HG03378 (cell line): ENCODE measurements at regions not wholly inside any gene's neighbourhood (a gene's known extent, or its start where the extent isn't known, plus 50 kb on each side); places are given as distances from the start of the nearest gene placed in this dataset.
"Not testable (repeated sequence)": the region's sequence is repeated elsewhere in the genome, so short reads cannot be mapped to it uniquely, and the experiment has no call there.

Source experiments
- ATAC-seq: cut with Tn5 transposase; IDR thresholded peaks from one replicate; pipeline ENCODE4 v1.9.1; 2021; ENCODE audit warnings: mild to moderate bottlenecking, moderate library complexity; ENCODE audit not compliant: unreplicated experiment

DNA sequence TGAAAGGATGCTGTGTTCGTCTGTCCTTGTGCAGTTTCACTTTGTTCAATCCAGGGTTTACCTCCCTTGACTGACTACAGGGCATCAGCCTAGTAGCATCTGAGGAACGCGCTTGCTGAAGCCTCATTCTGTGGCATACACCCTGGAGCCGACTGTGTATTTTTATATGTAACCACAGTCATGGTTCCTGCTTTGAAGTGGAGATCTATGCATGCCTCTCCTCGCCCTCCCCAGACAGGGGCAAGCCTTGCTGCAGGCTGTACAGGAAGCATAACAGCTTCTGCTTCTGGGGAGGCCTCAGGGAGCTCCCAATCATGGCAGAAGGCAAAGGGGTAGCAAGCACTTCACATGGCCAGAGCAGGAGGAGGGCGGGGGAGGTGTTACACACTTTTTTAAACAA lies 262.1 kb downstream of the BCL11B start:
- no peak for ATAC-seq

DNA sequence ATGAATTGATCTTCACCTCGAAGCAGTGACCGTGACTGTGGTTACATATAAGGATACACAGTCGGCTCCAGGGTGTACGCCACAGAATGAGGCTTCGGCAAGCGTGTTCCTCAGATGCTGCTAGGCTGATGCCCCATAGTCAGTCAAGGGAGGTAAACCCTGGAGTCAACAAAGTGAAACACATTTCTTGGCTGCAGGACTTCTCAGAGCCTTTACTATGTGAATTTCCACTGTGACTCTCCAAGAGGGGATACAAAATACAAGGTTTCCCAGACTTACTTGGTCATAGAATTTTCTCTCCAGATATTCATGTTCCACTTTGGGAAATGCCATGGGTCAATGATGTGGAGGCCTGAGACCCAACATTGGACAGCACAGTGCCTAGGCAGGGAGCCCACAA lies 260.6 kb downstream of the BCL11B start:
- ATAC-seq, result no peak

DNA sequence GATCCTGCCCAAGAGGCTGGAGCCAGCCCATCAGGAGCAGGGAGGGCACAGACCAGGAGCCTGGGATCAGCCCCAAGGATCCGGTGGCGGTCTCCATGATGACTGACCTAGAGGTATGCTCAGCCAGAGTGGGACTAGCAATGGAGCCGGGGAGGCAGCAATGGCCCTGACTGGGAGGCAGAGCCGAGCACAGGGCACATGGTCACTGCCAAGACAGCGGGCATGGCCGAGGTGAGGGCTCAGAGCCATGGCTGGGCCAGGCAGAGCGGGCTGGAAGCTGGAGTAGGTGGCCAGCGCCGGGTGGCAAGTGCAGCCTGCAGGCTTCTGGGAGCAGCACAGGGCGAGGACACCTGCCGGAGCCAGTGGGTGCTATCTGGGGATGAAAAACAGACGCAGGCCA lies 259.3 kb downstream of the BCL11B start:
- ATAC-seq, result no peak

DNA sequence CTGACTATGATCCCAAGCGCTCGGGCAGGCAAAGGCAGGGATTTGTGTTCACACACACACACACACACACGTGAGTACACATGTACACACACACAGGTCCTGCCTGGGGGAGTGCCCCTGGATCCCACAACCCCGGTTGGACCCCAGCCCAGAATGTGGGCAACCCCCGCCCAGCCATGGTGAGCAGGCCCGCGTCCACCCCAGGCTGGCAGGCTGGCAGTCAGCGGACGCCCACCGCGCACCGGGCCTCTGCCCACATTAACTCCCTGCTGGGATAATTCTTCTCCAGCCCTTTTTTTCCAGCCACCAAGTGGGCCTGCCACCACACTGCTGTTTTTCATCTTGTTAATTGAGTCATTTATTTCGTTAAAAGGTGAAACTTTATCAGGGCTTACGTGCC lies 256.2 kb downstream of the BCL11B start:
- ATAC-seq, result no peak

DNA sequence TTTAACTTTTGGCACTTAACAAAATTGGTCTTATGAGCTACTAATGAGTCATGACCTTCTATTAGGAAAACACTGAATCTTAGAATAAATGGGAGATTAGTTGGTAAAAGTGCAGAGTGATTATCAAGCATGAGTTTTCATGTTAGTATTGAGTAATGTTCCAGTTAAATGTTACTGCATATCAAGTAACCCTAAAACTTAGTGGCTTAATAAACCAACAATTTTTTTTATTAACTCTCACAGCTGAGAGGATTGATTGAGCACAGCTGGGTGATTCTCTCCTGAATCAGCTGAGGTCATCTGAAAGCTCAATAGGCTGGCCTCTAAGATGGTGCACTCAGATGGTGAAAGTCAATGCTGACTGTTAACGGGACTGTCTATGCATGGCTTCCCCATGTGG lies 248.6 kb downstream of the BCL11B start:
- no peak for ATAC-seq

DNA sequence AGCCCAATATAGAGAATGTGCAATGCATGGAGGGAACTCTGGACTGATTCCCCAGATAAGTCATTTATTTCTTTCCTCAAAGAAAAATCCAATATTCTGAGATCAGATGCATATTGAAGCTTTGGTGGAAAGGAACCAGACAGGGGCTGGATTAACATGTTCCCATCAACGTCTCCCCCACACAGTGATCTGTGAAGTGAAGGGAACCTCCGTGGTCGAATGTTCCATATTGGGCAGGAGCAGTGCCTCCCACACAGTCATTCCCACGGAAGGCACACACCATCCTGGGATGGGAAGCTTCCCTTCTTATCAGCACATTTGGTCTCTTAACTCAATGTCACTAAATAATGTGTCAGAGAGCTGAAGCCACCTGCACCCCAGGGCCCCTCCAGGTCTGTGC lies 247.1 kb downstream of the BCL11B start:
- no peak for ATAC-seq

DNA sequence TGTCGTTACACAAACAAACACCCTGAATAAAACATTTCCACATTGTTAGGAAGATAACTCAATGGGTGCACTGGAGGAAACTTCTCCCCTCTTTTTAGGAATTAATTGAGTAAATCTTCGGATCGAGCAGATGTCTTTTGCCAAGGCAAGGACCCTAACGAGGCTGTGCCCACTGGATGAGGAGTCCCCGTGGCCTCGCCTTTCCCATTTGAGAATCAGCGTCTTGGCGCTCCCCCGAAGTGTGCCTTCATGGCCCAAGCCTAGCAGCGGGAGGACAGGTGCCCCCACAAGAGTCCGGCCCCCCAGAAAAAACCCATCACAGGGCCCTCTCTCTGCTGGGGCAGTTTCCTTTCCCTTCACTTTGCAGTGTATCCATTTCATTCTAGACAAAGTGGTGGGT lies 246.6 kb downstream of the BCL11B start:
- no peak for ATAC-seq

DNA sequence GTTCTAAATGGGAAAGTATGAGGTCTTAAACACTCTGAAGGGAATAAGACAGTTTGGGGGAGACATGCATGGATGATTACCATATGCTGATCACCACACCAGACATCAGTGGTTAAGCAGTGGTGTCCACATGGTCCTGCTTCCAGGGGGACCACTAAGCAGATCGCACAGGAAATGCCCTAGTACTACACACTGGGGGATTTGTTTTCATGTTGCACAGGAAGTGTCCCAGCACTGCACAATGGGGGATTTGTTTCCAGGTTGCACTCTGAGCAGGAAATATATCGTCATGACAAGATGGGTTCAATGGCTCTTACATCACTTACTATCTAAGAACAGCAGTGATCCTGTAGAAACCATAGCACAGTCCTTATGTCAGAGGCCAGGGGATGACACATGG lies 245.5 kb downstream of the BCL11B start:
- ATAC-seq, result no peak

DNA sequence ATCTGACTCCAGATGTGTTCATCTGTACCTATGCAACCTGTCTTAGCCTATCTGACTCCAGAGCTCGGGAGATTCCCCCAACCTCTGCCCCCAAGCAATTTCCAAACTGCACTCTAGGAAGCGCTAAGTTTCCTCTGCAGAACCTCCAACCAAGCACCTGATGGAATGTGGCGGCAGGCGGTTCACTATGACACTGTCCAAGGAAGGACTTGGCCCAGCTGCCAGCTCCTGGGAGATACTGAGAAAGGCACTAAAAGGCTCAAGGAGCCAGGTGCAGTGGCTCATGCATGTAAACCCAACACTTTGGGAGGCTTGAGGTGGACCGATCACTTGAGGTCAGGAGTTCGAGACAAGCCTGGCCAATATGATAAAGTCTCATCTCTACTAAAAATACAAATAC lies 244.0 kb downstream of the BCL11B start:
- no peak for ATAC-seq

DNA sequence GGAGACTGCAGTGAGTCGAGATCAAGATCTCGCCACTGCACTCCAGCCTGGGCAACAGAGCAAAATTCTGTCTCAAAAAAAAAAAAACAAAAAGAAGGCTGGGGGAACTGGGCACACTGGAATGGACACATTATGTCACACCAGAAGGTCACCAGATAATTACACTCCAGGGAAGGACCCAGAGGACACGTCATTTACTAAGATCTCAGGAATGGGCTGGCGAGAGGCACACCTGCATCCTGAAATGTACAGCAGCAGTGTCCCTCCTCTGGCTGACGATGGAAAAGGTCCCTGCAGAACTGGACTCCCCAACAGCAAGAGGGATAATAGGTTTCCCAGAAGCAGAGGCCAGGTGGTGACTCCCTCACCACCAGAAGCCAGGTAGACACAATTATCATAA lies 243.5 kb downstream of the BCL11B start:
- no peak for ATAC-seq

DNA sequence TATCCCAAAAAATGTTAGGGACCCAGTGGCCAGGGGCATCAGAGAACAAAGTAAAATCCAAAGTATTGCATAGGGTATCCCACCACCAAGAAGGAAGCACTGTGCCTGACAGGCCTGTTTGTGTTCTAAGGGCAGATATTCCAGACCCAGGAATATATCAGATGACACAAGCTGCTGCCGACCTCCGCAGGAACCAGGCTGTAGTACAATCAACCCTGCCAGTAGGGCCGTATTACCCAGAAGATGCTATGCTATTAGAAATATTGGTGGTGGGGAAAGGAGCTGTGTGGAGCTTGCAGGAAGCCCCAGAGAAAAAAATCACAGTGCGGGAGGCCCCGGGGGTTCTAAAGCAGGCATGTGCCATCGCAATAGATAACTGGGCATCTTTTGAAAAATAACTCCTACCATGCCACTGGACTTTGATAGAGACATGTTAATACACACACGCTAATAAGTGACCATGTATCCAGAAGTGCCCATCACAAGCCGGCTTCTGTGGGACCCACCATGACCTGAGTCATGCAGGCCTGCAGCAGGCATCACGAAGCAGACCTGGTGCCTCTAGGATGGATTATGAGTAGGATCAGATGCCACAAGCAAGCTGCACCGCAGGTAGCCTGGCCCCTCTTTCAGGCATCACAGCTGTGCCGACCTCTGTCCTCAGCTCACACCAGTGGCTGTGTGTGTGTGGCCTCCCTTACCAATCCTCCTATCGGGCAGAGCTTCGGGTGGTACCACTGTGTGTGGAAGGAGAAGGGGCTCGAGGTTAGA lies 242.7 kb downstream of the BCL11B start:
- ATAC-seq, result no peak

DNA sequence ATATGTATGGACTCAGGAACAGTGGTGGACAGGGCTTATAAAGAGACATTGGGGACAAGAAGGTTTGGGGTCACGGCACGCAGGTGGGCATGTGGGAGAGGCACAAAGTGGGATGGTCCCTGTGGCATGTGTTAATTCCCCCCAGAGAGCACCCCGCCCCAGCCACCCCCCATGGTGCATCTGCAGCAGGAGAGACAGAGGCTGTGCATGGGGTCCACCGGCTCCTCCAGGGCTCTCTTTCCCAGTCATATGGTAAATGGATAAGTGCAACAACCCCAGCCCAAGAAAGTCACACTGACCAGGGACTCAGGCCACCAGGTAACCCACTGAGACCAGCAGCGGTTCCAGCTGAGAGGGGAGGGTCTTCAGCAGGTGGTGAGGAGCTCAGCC lies 242.1 kb downstream of the BCL11B start:
- ATAC-seq, result no peak

DNA sequence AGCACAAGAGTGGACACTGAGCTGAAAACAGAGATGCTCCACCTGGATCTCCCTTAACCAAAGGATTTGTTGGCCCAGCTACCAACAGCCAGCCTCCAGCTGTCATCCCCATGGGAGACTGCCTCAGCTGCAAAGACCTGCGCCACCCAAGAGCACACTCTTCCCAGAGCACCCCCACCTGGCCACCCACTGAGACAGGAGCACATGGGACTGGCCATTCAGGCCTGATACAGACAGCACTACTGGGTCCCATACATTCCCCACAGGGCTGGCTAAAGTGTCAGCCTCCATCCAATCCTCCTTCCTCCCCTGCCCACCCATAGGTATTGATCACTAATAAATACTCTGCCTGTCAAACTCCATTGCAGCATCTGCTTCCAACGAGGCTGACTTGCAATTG lies 241.5 kb downstream of the BCL11B start:
- ATAC-seq, result no peak

DNA sequence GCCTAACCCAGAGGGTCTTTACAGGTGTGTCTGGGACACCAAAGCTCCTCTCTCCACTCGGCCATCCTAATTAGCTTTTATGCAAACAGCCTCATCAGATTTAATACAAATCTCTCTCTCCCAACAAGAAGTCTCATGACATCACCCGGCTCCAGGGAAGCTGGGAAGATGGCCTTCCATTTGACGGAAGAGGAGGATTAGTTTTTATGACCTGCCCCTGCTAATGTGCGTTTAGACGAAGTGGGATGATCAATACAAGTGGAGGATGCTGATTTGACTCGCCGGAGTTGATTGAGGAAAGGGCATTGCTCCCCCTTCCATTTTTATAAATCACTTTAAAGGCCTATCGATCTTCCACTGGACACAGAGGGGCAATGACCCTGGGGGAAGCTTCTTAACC lies 239.2 kb downstream of the BCL11B start:
- ATAC-seq, result no peak

DNA sequence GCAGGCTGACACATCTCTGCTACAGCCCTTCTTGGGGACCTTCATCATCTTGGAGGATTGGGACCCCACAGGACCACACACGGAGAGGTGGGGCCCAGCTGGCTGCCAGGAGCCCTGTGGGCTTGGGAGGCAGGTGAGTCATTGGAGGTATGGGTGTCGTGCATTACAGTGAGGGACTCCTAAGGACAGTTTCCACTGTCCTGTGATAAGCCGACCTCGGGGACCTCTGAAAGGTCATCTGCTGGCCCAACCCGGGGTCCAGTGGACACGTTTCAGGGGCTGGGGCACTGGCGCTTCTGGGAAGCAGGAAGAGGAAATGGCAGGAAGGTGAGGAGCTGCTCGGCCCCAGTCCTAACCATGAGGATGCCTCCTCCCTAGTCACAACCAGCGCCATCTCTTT lies 238.0 kb downstream of the BCL11B start:
- ATAC-seq, result no peak

DNA sequence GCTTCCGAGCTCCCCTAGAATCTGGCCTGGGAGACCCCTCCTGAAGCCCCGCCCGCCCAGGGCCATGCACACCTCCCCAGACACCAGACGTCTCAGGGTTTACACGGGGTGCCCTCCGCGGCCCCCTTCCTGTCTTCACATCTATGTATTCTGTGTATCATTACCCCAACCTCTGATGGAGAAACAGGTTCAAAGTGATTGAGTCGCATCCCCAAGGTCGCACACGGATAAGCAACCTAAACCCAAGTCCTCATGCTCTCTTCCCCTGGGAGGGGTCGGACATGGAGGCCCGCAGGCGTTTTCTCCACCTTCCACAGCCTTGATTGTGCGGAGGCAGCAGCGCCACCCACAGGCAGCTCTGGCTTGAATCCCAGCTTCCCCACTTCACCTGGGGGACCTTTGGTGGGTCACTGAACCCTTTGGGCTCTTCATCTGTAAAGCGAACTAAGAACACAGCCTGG lies 237.3 kb downstream of the BCL11B start:
- ATAC-seq, result no peak

DNA sequence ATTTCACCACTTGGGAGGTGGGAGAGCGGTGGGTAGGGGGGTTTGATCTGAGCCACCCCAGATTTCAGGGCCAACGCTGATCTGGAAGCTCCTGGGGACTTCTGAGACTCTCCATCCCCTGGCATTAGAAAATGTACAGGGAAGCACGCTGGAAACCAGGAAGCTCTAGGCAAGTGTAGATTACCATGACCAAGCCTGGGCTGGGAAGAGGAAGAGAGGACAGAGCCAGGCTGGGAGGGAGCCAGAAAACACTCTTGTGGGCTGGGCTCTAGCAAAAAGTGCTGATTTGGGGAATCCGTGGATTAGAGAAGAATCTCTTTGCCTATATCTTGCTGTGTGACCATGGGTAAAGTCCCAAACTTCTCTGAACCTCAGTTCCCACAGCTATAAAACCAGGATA lies 236.7 kb downstream of the BCL11B start:
- ATAC-seq, result no peak

DNA sequence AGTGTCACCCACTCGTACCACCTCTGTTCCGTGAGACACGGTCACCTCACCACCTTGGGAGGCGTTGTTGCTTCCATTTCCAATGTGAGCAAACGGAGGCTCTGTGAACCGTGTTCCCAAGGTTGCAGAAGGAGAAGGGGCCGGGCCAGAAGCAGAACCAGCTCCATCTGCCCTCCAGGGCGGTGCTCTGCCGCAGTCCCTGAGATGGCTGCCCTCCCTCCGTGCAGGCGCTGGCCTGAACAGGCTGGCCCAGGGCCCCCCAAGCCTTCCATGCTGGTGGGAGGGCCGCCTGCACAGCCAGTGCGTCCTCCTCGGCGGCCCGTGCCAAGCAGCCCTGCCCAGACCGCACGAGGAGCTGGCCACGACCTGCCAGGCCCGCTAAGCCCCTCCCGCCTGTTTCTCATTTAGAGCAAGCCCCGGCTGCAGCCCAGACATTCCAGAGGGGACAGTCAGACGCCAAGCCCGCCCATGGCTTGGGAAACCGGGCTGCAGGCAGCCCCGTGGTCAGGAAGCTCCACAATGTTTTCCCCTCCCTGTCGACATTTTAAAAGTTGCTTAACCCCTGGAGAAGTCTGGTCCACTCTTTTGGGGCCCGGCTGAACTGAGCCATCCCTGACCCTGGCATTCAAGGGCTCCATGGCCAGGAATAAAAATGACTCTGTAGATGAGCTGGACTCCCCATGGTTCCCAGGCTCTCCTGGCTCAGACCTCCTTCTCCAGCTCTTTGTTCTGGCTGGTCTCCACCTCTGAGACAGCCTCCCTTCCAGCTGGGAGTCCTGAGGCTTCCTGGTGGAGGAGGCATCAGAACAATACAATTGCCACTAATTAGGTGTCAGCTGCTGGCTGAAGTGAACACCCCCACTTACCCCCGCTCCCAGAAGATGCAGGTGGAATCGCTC lies 236.0 kb downstream of the BCL11B start:
- ATAC-seq, result no peak

DNA sequence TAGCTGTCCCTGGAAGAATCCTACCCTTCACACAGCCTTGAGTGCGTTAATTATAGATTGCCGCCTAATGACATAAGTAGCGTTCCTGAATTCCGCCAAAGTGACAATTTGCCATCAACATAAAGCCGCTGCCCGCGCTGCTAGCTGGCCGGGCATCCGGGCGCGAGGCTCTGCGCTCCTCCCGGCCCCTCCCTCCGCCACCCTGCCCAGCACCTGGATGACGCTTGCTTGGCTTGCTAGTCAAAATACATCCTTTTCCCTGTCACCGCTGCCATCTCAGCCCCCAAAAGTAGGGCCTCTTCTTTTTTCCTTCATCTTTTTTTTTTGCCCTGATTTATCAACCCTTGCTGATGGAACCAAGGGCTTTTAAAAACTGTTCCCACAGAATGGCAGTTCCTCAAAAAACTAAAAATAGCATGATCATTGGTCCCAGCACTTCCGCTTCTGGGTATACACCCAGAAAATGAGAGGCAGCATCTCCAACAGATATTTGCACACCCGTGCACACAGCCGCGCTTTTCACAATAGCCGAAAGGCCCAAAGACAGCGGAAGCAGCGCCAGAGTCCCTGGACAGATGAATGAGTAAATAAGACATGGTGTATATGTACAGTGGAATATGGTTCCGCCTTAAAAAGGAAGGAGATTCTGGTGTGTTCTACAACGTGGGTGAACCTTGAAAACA lies 235.2 kb downstream of the BCL11B start:
- no peak for ATAC-seq

DNA sequence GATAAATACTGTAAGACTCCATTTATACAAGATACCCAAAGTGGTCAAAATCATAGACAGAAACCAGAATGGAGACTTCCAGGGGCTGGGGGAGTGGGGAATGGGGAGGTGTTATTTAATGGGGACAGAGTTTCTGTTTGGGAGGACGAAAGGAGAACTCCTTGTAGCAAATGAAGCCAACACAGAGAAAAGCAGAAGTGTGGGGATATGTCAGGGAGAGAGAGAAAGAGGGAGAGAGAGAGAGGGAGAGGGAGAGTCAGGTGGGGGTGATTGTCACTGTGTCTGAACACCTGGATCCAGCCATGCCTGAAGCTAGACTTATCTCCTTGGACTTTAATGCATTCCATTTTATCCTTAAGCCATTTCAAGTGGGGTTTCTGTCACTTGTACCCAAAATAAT lies 234.7 kb downstream of the BCL11B start:
- not testable (repeated sequence) for ATAC-seq

DNA sequence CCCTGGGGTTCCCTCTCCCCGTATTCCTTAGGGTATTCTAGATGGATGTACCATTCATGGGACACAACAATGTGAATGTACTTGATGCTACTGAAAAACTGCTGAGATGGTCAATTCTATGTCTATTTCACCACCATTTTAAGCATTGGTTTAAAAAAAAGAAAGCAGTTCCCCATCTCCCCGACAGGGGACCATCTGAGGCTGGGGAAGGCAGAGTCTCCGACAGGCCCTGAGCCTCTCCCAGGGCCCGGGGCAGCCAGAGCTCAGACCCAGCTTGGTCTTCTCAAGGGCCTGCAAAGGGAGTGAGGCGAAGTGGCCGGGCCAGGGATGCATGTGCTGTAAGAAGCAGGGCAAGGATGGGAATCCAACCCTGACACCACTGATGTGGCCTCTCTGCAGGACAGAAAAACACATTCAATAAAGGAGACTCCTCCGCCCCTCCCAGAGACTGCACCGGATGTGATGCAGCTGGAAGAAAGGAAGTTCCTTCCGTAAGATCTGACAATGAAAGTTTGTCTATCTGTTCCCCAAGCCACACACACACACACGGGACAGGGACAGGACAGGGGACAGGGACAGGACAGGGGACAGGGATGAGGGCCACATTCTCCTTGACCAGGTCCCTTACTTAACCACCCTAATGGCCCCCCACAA lies 234.1 kb downstream of the BCL11B start:
- no peak for ATAC-seq
